GM19395 (cell line): ENCODE measurements at regions not wholly inside any gene's neighbourhood (a gene's known extent, or its start where the extent isn't known, plus 50 kb on each side); places are given as distances from the start of the nearest gene placed in this dataset.

Experiments
- ATAC-seq: cut with Tn5 transposase; IDR thresholded peaks from one replicate; pipeline ENCODE4 v1.9.1; 2021; ENCODE audit warnings: mild to moderate bottlenecking, moderate library complexity; ENCODE audit not compliant: unreplicated experiment

DNA sequence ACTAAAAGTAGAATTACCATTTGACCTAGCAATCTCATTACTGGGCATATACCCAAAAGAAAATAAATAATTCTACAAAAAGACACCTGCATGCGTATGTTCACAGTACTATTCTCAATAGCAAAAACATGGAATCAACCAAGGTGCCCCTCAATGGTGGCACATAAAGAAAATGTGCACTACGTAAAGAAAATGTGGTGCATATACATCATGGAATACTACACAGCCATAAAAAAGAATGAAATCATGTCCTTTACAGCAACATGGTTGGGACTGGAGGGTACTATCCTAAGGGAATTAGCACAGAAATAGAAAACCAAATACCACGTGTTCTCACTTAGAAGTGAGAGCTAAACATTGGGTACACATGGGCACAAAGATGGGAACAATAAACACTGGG, 250.7 kb upstream of the TNP1 start:
- ATAC-seq: no peak

DNA sequence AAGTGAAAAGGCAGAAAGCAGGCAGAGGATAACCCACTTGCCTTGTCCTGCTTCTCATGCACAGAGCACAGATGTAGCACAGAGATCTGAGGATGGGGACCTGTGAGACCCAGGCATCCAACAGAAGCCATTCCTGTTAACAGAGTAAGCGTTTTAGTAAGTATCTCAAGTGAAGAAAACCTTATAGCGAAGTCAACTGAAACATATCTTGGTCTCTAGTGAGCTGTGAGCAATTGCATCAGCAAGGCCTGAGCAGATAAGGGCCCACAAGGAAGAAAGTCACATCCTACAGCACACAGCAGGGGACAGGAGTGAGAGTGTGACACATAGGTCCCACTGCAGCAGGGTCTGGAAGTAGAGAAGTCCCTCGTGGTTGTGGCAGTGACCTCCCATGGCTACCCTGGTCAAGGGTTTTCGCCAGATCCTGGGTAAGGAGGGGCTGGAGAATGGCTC, 248.7 kb upstream of the TNP1 start:
- no peak for ATAC-seq

DNA sequence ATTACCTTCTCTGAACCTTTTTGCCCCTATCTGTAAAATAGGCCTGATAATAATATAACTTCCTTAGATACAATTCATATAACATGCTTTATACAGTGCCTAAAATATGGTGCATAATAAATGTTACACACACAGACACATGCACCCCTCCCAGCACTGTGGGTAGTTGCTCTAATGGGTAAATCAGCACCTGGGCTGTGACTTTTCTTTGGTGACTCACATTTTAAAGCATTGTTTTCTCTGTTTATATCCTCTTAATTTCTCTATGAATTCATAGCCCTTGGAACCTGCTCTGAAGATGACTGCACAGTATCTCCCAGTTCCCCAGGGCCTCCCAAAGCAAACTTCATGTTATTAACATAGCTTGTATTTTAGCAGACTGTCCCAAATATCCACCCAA, 248.2 kb upstream of the TNP1 start:
- no peak for ATAC-seq

DNA sequence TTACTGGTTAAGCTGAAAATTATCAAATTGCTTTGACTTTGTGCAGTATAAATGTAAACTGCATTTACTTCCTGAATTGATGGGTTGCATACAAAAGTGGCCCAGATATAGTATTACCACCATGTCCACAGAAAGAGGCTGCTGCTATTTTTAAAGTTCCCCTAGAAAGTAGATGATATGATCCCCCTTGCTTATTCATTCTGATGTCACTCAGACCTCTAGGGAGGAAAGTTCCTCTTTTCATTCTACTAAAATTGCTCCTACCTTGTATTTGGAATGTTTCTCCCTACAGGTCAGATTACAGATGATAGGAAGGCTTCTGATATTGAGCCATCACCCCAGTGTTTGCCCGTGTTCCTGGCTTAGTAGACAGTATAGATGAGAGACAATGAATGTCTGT, 247.6 kb upstream of the TNP1 start:
- ATAC-seq: no peak

DNA sequence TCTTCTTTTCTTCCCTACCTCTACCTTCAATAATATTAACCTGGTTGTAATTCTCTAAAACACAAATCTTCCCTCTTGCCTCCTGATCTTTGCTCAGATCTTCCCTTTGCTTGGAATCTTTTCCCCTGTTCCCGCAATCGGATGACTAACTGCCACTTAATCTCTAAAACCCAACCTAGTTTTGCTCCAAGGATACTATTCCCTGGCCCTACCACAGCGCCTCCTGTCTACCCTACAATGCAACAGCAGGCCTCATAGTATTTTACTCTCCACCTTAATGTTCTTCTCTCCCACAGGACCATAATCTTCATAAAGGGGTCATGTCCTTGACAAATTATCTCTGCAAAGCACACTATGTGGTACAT, 246.8 kb upstream of the TNP1 start:
- ATAC-seq: no peak

DNA sequence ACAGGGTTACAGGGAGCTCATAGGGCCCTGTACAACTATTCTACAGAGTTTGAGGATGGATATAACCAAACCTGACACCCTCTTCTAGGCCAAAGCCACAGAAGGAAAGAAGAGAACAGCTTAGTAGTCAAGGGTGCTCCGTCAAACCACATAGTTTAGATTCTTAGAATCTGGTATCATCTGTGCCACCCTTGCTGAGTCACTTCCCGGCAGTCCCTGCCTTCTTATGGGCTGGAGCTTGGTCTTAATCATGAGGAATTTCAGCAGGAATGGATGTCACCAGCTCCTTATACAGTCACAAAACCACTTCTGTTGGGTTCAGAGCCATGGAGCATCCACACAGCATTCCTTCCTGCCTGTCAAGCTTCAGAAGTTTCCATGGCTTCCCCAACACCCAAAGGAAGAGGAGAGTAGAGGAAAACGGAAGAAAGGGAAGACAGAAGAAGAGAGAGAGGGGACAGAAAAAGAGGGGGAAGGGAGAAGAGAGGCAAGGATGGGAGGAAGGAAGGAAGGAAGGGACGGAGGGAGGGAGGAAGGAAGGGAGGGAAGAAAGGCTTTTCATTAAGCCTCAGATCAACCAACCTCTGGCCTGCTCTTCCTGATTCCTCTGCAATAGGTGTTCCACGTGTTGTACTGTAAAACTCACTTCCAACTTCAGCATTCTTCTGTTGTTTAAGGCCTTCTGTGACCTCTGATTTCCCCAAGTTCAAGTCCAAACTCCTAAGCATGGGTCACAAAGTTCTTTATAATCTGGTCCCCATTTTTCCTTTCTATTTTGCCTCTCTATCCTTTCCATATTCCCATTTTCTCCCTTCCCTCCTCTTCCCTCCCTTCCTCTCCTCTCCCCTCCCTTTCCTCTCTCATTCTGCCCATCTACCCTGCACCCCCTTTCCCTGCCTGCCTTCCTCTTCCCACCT, 246.1 kb upstream of the TNP1 start:
- no peak for ATAC-seq

DNA sequence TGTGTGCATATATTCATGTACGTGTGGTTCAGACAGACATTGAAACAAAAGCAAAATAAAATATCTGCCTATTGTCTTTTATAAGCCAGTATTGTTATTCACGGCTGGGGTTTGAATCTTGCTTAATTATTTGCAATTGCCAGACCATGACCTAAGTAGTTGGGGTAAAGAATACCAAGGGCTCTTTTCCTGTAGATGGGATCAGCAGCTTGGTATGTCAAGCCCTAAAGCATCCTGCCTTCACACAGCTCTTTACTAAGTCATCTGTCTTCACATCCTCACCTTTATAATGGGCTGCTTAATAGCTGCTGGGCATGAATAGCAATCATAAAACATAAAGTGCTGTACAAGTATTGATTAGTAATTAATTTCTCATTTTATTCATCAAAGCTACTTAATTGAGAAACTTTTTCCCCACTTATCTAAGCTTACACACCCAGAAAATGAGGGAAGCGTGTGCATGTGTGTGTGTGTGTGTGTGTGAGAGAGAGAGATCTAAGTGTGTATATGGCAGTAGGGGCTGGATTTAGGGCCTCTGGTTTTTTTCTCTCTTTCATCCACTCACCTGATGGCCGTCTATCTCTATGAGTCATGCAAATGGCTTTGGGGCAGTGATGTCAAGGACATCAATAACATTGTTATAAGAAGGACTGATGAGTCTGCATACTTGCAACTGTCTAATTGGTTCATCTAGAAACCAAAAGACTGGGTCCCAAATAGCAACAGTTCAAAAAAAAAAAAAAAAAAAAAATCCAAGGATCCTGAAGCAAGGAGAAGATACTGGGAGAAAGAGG, 244.1 kb upstream of the TNP1 start:
- no peak for ATAC-seq

DNA sequence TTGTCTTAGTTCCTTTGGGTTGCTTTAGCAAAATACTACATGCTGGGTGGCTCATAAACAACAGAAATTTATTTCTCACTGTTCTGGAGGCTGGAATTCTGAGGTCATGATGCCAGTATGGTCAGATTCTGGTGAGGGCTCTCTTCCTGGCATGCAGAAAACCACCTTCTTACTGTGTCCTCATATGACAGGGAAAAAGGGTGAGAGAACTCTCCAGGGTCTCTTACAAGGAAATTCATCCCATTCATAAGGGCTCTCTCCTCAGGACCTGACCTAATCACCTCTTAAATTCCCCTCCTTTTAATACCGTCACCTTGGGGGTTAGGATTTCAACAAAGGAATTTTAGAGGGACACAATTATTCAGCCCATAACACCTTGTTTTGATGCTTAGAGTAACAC, 243.1 kb upstream of the TNP1 start:
- ATAC-seq: no peak

DNA sequence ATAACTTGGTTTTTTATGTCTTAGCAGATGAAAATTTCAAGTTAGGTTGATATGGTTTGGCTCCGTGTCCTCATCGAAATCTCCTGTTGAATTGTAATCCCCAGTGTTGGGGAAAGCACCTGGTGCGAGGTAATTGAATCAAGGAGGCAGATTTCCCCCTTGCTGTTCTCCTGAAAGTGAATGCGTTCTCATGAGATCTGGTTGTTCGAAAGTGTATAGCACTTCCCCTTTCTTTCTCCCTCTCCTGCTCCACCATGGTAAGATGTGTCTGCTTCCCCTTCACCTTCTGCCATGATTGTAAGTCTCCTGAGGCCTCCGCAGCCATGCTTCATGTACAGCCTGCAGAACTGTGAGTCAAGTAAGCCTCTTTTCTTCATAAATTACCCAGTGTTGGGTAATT, 242.1 kb upstream of the TNP1 start:
- no peak for ATAC-seq

DNA sequence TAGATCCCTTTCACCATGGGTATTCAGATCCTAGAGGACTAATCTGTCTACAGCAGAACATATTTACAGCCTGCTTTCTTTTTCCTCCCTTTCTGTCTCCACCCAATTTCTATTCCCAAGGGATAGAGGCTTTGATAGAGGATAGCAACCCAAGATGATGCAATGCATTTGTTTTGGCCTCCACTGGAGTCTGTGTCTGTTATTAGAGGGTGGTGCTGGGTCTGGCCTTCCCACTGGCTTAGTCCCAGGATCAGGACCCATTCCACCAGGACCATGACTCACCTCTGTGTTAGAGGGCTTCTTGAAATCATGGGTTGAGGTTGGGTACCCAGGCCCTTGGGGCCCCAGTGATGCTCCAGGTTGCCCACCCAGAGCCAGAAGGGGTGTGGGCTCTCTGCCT, 239.7 kb upstream of the TNP1 start:
- ATAC-seq: no peak

DNA sequence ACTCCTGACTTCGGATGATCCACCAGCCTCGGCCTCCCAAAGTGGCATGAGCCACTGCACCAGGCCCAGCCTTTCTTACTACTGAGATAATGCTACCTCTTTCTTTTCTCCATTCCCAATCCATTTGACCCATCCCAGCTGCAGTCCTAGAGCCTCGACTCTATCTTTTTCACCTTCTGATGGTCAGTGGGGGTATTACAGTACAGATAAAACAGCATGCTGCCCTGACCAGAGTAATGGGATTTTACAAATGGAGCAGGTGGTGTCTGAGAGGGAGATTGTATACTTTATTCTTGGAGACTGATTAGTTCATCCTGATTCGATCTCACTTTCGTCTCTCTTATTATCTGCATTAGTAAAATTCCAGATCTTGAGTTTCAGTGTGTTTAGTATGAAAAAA, 238.6 kb upstream of the TNP1 start:
- no peak for ATAC-seq

DNA sequence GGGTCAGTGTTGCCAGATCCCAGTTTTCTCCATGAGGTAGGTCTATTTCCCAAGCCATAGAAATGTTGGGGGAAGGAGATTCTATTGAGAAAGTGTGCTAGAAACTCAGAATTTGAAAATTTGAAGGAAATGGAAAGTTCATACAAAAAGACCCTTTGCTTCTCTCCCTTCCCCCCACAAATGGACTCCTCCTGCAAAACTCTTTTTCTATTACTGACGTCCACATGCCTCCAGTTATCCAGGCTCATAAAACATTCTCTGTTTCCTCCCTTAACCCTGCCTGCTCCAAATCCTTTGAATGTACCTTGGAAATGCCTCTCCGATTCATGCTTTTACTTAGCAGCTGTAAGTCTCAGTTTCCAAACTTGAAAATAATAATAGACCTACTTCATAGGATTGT, 237.5 kb upstream of the TNP1 start:
- ATAC-seq: no peak

DNA sequence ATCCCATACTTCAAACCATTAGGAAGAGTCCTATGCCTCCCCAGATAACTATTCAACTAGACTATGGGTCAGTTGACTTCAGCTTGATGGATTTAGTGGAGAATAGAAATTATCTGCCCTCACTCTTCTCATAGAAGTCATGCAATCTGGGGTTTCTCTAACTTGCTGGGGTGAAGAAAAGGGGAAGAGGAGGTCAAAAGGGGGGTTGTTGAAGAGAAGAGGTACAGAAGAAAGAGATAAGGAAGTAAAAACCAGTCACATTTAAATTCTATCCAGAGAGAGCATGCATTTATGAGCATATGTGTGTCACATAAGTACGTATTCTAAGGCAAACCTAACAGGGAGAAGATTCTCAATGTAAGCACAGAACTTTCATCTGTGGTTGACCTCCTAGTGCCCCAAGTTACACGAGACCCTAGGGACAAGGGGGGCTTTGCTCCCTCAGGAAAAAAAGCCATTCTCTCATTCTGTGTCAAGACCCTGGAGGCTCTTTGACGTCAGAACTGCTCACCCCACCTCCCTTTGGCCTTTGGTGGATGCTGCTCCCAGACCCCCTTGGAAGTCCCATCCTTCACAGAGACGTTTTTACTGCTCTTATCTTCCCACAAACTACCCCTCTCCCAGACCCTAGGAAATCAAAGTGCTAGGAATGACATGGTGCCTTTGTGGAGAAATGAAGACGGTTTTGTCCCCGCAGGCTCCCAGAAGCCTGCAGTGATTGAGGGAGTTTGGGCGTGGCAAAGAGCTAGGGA, 236.8 kb upstream of the TNP1 start:
- no peak for ATAC-seq

DNA sequence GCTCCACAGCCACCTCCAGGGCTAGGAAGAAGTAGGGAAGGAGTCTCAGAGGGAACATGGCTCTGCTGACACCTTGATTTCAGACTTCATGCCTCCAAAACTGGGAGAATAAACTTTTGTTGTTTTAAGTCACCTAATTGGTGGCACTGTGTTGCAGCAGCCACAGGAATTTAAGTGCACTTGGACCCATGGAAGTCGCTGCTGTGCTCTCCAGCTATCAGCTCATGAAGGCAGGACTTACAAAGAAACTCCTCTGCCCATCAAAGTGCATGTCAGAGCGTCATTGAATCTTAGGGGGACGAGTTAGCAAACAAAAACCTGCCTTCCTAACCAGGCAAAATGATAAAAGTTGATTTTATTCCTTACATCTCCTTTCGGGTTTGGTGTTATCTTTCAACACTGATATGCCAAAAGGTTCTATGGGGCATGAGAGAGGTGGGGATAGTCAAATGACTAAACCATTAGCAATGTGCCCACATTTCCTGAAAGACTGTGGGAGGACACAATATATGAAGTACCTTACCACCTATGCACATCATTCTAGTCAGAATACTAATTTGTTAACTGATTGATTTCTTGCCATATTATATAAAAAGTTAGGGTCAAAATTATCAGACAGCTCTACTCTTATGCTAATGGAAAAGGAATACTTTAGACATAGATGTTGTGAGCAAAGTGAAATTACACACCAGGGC, 235.8 kb upstream of the TNP1 start:
- ATAC-seq: no peak

DNA sequence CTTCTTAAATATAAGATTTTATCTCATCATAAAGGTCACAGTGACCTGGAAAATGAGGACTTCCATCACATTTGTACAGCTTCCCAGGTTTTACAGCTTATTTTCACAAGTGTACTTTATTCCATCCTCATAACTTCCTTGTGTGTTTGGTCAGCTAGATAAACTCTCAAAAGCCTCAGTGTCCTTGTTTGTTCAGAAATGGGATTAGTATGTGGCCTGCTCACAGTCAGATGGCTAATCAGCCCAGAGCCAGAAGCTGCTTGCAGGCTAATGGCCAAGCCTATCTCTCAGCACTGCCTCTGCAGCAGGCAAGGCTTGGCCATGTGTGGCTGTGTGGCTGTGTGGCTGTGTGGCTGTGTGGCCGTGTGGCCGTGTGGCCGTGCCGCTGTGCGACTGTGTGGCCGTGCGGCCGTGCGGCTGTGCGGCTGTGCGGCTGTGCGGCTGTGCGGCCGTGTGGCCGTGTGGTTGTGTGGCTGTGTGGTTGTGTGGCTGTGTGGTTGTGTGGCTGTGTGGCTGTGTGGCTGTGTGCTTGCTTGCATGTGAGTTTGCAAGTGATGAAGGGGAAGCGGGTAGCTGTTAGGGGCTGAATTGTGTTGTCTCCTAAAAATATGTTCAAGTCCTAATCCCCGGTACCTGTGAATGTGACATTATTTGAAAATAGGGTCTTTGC, 233.0 kb upstream of the TNP1 start:
- ATAC-seq: no peak

DNA sequence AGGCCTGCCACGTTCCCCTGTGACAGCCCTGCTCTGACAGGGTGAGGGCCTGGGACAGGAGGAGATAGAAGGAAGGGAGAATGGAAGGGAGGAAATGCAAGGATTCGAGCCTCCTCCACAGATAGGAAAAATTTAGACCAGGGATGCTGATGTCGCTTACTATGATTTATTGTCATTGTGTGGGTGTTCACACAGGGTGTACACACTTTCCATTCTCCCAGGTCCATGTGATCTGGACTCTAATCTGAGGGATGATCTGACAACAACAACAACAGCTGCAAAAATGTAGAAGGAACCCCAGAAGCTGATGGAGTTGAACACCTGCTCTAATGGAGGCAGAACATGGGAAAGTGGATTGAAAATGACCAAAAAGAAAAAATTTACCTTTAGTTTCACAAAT, 231.7 kb upstream of the TNP1 start:
- no peak for ATAC-seq

DNA sequence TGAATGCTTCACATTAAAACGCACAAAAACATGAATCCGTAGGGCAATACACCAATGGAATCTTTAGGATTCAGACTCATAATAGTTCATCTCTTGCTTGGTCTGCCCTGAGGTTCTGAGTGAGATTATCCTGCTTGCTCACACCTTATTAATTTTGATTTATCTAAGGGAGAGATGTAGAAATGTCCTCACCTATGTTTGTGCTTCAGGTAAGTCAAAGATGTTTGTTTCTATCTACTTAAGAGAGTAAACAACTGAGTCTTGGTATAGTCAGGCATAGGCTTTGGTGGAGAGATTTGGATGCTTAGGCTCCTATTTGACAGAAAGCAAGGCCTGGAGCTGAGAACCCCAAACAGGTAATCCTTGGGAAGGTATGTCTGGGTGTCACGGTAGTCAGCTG, 231.0 kb upstream of the TNP1 start:
- ATAC-seq: no peak

DNA sequence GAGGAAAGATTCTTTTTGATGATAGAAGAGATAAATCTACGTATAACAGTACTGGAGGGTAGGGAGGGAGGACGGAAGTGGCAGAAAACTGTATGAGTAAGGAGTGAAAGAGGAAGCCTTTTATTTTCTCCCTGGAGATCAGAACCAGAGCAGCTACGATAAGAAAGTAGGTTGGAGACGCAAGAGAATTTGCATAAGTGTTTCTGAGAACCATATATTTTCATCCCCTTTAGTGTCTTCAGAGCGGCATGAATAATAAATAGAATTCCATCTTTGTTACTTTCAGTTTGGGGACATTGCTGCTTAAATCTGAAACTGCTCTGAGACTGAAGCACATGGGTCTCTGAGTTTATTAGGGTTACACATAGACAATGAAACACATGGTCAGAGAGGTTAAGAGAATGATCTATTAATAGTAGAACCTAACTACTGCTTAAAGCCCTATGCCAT, 230.2 kb upstream of the TNP1 start:
- ATAC-seq: peak; percentile 88

DNA sequence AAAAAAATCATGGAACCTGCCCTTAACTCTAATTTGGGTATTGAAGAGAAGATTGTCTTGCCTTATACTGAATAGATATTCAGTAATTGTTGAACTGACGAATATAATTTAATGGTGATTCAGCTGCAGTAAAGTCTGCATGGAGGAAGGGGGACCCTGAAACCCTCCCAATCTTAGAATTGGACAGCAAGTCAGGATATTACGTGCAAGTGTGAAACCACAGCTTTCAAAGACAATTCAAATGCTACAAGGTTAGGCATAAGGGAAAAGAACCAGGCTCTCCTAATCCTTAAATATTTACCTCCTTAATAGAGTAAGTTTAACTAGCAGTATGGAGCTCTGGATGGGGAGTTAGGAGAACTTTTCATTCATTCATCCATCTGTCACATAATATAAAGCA, 226.9 kb upstream of the TNP1 start:
- ATAC-seq: no peak

DNA sequence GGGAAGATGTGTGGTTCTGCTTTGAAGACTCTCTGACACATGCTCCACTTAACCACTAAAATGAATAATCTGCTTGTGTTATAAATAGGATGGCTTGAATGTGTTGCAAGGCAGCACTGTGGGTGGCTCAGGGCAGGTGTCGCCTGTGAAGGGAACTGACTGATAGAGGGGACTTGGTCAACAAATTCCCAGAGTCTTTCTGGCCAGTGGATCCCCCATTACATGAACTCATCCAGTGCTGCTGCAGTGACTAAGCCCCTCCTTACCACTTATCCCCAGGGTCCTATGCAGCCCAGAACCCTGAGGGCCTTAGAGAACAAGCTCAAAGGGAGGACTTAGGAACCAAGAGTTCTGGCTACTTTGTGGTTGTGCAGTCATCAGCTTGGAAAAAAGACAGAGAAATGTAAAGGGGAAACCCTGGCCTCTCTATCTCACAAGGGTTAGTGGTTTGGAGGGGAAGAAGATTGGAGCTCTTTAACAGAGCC, 226.2 kb upstream of the TNP1 start:
- no peak for ATAC-seq
